ENCODE measurements at regions not wholly inside any gene's neighbourhood (a gene's known extent, or its start where the extent isn't known, plus 50 kb on each side); places are given as distances from the start of the nearest gene placed in this dataset.

- TF ChIP-seq, protein P1, sequence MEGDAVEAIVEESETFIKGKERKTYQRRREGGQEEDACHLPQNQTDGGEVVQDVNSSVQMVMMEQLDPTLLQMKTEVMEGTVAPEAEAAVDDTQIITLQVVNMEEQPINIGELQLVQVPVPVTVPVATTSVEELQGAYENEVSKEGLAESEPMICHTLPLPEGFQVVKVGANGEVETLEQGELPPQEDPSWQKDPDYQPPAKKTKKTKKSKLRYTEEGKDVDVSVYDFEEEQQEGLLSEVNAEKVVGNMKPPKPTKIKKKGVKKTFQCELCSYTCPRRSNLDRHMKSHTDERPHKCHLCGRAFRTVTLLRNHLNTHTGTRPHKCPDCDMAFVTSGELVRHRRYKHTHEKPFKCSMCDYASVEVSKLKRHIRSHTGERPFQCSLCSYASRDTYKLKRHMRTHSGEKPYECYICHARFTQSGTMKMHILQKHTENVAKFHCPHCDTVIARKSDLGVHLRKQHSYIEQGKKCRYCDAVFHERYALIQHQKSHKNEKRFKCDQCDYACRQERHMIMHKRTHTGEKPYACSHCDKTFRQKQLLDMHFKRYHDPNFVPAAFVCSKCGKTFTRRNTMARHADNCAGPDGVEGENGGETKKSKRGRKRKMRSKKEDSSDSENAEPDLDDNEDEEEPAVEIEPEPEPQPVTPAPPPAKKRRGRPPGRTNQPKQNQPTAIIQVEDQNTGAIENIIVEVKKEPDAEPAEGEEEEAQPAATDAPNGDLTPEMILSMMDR (conservative IDR thresholded peaks at IDR 0.05 in 1 of 2, IDR thresholded peaks at IDR 0.05 in 1 of 2; ENCODE audit: extremely low read depth in 1 of 2, insufficient read depth in 1 of 2, low read depth in 1 of 2, low read length in 2 of 2), result no peak
- TF ChIP-seq EZH2 (IDR thresholded peaks at IDR 0.05; ENCODE audit: borderline replicate concordance, low read length), result no peak
These were observed 55.0 kb upstream of the CHD2 start for GRCh38 chr15:92845126-92845508.

Measured in mammary epithelial cell (primary cell).